ENCODE measurements at regions not wholly inside any gene's neighbourhood (a gene's known extent, or its start where the extent isn't known, plus 50 kb on each side); places are given as distances from the start of the nearest gene placed in this dataset.

GRCh38 chr10:60643874-60644273, 134.4 kb upstream of the CDK1 start:
- no peak overlapping the region for H3K4me3 Mint-ChIP-seq
- peaks cover 3% of the 10 kb centered on the region for H3K36me3 Mint-ChIP-seq (ENCODE audit: low read depth)
- no peaks in the 10 kb centered on the region for H3K27me3 Mint-ChIP-seq
- CTCF ChIA-PET: interaction anchor here (1.1 kb wide), 1 partner anchor 27 kb away, joined by 3 read pairs; no protein-coding TSS in a partner anchor
- POLR2A ChIA-PET: no interaction called here
- peaks cover 3% of the 10 kb centered on the region for H3K9me3 Mint-ChIP-seq
- peaks cover 19% of the 10 kb centered on the region for H3K4me1 Mint-ChIP-seq
- no peak overlapping the region for H3K27ac Mint-ChIP-seq
- no peak for DNase-seq

GRCh38 chr10:60629332-60629731, 148.9 kb upstream of the CDK1 start:
- ChIA-PET POLR2A (no interaction called here), CTCF (interaction anchor here (0.6 to 1.1 kb wide), 2 partner anchors 19 to 21 kb away, joined by 3 to 5 read pairs; no protein-coding TSS in a partner anchor)
- no peak overlapping the region for H3K27ac Mint-ChIP-seq
- no peaks in the 10 kb centered on the region for H3K27me3 Mint-ChIP-seq
- peaks cover 21% of the 10 kb centered on the region for H3K36me3 Mint-ChIP-seq (ENCODE audit: low read depth)
- H3K4me1 Mint-ChIP-seq: peaks cover 10% of the 10 kb centered on the region
- H3K4me3 Mint-ChIP-seq: no peak overlapping the region
- no peaks in the 10 kb centered on the region for H3K9me3 Mint-ChIP-seq
- no peak for DNase-seq

GRCh38 chr10:60627778-60628748, 150.2 kb upstream of the CDK1 start:
- Mint-ChIP-seq H3K9me3 (no peaks in the 10 kb centered on the region), H3K27me3 (no peaks in the 10 kb centered on the region), H3K4me3 (no peak overlapping the region), H3K36me3 (ENCODE audit: low read depth) (peaks cover 11% of the 10 kb centered on the region), H3K27ac (no peak overlapping the region), H3K4me1 (peaks cover 3% of the 10 kb centered on the region)
- no peak for DNase-seq
- POLR2A ChIA-PET: no interaction called here
- CTCF ChIA-PET: interaction anchor here (0.7 to 1.2 kb wide), 4 partner anchors 12 to 24 kb away, joined by 3 to 5 read pairs (median 3); no protein-coding TSS in a partner anchor

- no peaks in the 10 kb centered on the region for H3K9me3 Mint-ChIP-seq
- ChIA-PET CTCF (no interaction called here), POLR2A (no interaction called here)
- no peak overlapping the region for H3K4me3 Mint-ChIP-seq
- H3K36me3 Mint-ChIP-seq (ENCODE audit: low read depth): peaks cover 9% of the 10 kb centered on the region
- no peak for DNase-seq
- H3K27me3 Mint-ChIP-seq: no peaks in the 10 kb centered on the region
- H3K4me1 Mint-ChIP-seq: peaks cover 3% of the 10 kb centered on the region
- no peak overlapping the region for H3K27ac Mint-ChIP-seq
Observed at GRCh38 chr10:60626037-60626436, 152.2 kb upstream of the CDK1 start.

- Mint-ChIP-seq H3K36me3 (ENCODE audit: low read depth) (no peaks in the 10 kb centered on the region), H3K9me3 (no peaks in the 10 kb centered on the region), H3K4me3 (no peak overlapping the region), H3K4me1 (peaks cover 3% of the 10 kb centered on the region), H3K27ac (no peak overlapping the region), H3K27me3 (no peaks in the 10 kb centered on the region)
- CTCF ChIA-PET: no interaction called here
- POLR2A ChIA-PET: no interaction called here
- DNase-seq: no peak
Observed at GRCh38 chr10:60623627-60624026, 154.7 kb upstream of the CDK1 start.

- no peak for DNase-seq
- CTCF ChIA-PET: interaction anchor here (1.0 kb wide), 1 partner anchor 11 kb away, joined by 3 read pairs; no protein-coding TSS in a partner anchor
- Mint-ChIP-seq H3K9me3 (no peaks in the 10 kb centered on the region), H3K4me3 (no peak overlapping the region), H3K36me3 (ENCODE audit: low read depth) (no peaks in the 10 kb centered on the region), H3K27ac (no peak overlapping the region), H3K4me1 (peaks cover 3% of the 10 kb centered on the region), H3K27me3 (no peaks in the 10 kb centered on the region)
- POLR2A ChIA-PET: no interaction called here
Observed at GRCh38 chr10:60621018-60621417, 157.3 kb upstream of the CDK1 start.

- ChIA-PET CTCF (no interaction called here), POLR2A (no interaction called here)
- H3K27ac Mint-ChIP-seq: peak overlapping the region; percentile 22
- H3K9me3 Mint-ChIP-seq: no peaks in the 10 kb centered on the region
- H3K4me3 Mint-ChIP-seq: no peak overlapping the region
- H3K27me3 Mint-ChIP-seq: no peaks in the 10 kb centered on the region
- H3K36me3 Mint-ChIP-seq (ENCODE audit: low read depth): peaks cover 6% of the 10 kb centered on the region
- peaks cover 3% of the 10 kb centered on the region for H3K4me1 Mint-ChIP-seq
- no peak for DNase-seq
Observed at GRCh38 chr10:60618861-60619260, 159.4 kb upstream of the CDK1 start.

GRCh38 chr10:60615541-60615940, 162.7 kb upstream of the CDK1 start:
- H3K27me3 Mint-ChIP-seq: no peaks in the 10 kb centered on the region
- no peak for DNase-seq
- CTCF ChIA-PET: interaction anchor here (0.7 kb wide), 1 partner anchor 12 kb away, joined by 3 read pairs; no protein-coding TSS in a partner anchor
- peaks cover 16% of the 10 kb centered on the region for H3K4me1 Mint-ChIP-seq
- H3K9me3 Mint-ChIP-seq: no peaks in the 10 kb centered on the region
- H3K27ac Mint-ChIP-seq: no peak overlapping the region
- no peak overlapping the region for H3K4me3 Mint-ChIP-seq
- peaks cover 15% of the 10 kb centered on the region for H3K36me3 Mint-ChIP-seq (ENCODE audit: low read depth)
- POLR2A ChIA-PET: no interaction called here

GRCh38 chr10:60614363-60614762, 163.9 kb upstream of the CDK1 start:
- H3K4me1 Mint-ChIP-seq: peaks cover 16% of the 10 kb centered on the region
- H3K36me3 Mint-ChIP-seq (ENCODE audit: low read depth): peaks cover 16% of the 10 kb centered on the region
- DNase-seq: no peak
- H3K9me3 Mint-ChIP-seq: no peaks in the 10 kb centered on the region
- H3K4me3 Mint-ChIP-seq: no peak overlapping the region
- no peaks in the 10 kb centered on the region for H3K27me3 Mint-ChIP-seq
- CTCF ChIA-PET: no interaction called here
- H3K27ac Mint-ChIP-seq: no peak overlapping the region
- POLR2A ChIA-PET: no interaction called here

- peaks cover 23% of the 10 kb centered on the region for H3K36me3 Mint-ChIP-seq (ENCODE audit: low read depth)
- POLR2A ChIA-PET: no interaction called here
- no peak for DNase-seq
- CTCF ChIA-PET: no interaction called here
- peaks cover 14% of the 10 kb centered on the region for H3K4me1 Mint-ChIP-seq
- no peak overlapping the region for H3K27ac Mint-ChIP-seq
- H3K9me3 Mint-ChIP-seq: no peaks in the 10 kb centered on the region
- H3K4me3 Mint-ChIP-seq: no peak overlapping the region
- H3K27me3 Mint-ChIP-seq: no peaks in the 10 kb centered on the region
Observed at GRCh38 chr10:60613434-60613833, 164.8 kb upstream of the CDK1 start.

GRCh38 chr10:60611291-60611747, 167.0 kb upstream of the CDK1 start:
- no peak for DNase-seq
- peaks cover 31% of the 10 kb centered on the region for H3K36me3 Mint-ChIP-seq (ENCODE audit: low read depth)
- no peaks in the 10 kb centered on the region for H3K27me3 Mint-ChIP-seq
- no peak overlapping the region for H3K4me3 Mint-ChIP-seq
- peaks cover 19% of the 10 kb centered on the region for H3K4me1 Mint-ChIP-seq
- no peak overlapping the region for H3K27ac Mint-ChIP-seq
- peaks cover 2% of the 10 kb centered on the region for H3K9me3 Mint-ChIP-seq
- ChIA-PET POLR2A (no interaction called here), CTCF (interaction anchor here (0.6 kb wide), 1 partner anchor 22 kb away, joined by 5 read pairs; no protein-coding TSS in a partner anchor)

GRCh38 chr10:60607372-60607771, 170.9 kb upstream of the CDK1 start:
- Mint-ChIP-seq H3K9me3 (peaks cover 2% of the 10 kb centered on the region), H3K36me3 (ENCODE audit: low read depth) (peaks cover 22% of the 10 kb centered on the region), H3K4me3 (no peak overlapping the region), H3K27ac (no peak overlapping the region), H3K27me3 (no peaks in the 10 kb centered on the region), H3K4me1 (peaks cover 19% of the 10 kb centered on the region)
- DNase-seq: no peak
- ChIA-PET POLR2A (no interaction called here), CTCF (interaction anchor here (1.2 kb wide), 2 partner anchors 9 to 12 kb away, joined by 3 to 4 read pairs; no protein-coding TSS in a partner anchor)

GRCh38 chr10:60606343-60607080, 171.8 kb upstream of the CDK1 start:
- DNase-seq: no peak
- Mint-ChIP-seq H3K36me3 (ENCODE audit: low read depth) (peaks cover 19% of the 10 kb centered on the region), H3K27me3 (no peaks in the 10 kb centered on the region), H3K27ac (no peak overlapping the region), H3K9me3 (peaks cover 2% of the 10 kb centered on the region), H3K4me1 (peaks cover 12% of the 10 kb centered on the region), H3K4me3 (no peak overlapping the region)
- POLR2A ChIA-PET: no interaction called here
- CTCF ChIA-PET: no interaction called here

All from activated CD4-positive, alpha-beta T cell treated with anti-CD3 and anti-CD28 coated beads, Interleukin-2, amount 10 ng/mL, durations not matched to agents 7 days and 5 days (primary cell).